ENCODE measurements at regions not wholly inside any gene's neighbourhood (a gene's known extent, or its start where the extent isn't known, plus 50 kb on each side); places are given as distances from the start of the nearest gene placed in this dataset.

- TF ChIP-seq SNAI2 (CRISPR knock-in tag; IDR thresholded peaks at IDR 0.05) (no peak), PPARA (CRISPR knock-in tag; IDR thresholded peaks at IDR 0.05; ENCODE audit: borderline replicate concordance) (no peak), ARNTL (CRISPR knock-in tag; IDR thresholded peaks at IDR 0.05; ENCODE audit: borderline replicate concordance, low read depth) (no peak), ZFP3 (CRISPR knock-in tag; IDR thresholded peaks at IDR 0.05) (no peak), GLIS3 (CRISPR knock-in tag; IDR thresholded peaks at IDR 0.05) (no peak), ZNF565 (CRISPR knock-in tag; conservative IDR thresholded peaks at IDR 0.05; ENCODE audit: low read depth) (no peak)
- TF ChIP-seq, protein P1, sequence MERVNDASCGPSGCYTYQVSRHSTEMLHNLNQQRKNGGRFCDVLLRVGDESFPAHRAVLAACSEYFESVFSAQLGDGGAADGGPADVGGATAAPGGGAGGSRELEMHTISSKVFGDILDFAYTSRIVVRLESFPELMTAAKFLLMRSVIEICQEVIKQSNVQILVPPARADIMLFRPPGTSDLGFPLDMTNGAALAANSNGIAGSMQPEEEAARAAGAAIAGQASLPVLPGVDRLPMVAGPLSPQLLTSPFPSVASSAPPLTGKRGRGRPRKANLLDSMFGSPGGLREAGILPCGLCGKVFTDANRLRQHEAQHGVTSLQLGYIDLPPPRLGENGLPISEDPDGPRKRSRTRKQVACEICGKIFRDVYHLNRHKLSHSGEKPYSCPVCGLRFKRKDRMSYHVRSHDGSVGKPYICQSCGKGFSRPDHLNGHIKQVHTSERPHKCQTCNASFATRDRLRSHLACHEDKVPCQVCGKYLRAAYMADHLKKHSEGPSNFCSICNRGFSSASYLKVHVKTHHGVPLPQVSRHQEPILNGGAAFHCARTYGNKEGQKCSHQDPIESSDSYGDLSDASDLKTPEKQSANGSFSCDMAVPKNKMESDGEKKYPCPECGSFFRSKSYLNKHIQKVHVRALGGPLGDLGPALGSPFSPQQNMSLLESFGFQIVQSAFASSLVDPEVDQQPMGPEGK (CRISPR knock-in tag; IDR thresholded peaks at IDR 0.05; ENCODE audit: borderline replicate concordance): no peak
- TF ChIP-seq, protein P2, sequence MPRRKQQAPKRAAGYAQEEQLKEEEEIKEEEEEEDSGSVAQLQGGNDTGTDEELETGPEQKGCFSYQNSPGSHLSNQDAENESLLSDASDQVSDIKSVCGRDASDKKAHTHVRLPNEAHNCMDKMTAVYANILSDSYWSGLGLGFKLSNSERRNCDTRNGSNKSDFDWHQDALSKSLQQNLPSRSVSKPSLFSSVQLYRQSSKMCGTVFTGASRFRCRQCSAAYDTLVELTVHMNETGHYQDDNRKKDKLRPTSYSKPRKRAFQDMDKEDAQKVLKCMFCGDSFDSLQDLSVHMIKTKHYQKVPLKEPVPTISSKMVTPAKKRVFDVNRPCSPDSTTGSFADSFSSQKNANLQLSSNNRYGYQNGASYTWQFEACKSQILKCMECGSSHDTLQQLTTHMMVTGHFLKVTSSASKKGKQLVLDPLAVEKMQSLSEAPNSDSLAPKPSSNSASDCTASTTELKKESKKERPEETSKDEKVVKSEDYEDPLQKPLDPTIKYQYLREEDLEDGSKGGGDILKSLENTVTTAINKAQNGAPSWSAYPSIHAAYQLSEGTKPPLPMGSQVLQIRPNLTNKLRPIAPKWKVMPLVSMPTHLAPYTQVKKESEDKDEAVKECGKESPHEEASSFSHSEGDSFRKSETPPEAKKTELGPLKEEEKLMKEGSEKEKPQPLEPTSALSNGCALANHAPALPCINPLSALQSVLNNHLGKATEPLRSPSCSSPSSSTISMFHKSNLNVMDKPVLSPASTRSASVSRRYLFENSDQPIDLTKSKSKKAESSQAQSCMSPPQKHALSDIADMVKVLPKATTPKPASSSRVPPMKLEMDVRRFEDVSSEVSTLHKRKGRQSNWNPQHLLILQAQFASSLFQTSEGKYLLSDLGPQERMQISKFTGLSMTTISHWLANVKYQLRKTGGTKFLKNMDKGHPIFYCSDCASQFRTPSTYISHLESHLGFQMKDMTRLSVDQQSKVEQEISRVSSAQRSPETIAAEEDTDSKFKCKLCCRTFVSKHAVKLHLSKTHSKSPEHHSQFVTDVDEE (CRISPR knock-in tag; IDR thresholded peaks at IDR 0.05): no peak
Observed at GRCh38 chr6:134738211-134738885, 211.6 kb downstream of the ALDH8A1 start.

All from SK-N-SH treated with all-trans-retinoic acid at 6 μM for 48 hours (cell line).